ENCODE measurements at regions not wholly inside any gene's neighbourhood (a gene's known extent, or its start where the extent isn't known, plus 50 kb on each side); places are given as distances from the start of the nearest gene placed in this dataset.

DNA sequence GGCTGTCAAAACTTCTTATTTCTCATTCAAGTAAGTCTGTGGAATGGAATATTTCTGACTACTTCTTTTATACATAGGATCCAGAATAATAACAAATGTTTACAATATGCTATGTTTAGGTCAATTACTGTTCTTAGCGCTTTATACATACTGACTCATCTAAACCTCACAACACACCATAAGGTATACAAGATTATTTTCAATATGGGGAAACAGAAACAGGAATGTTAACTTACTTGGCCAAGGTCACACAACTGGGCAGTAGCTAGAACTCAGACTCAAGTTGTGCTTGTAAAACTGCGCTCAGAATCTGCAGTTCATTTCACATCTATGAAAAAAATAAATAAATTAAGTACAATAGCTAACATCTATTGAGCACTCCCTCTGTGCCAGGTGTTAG is 168.0 kb downstream of the GNAI1 start:
- Histone ChIP-seq H3K9me2 (replicated peaks; ENCODE audit: insufficient read depth, low read length) (no peaks in the 10 kb centered on the region), H3K4me3 (ENCODE audit: low read length) (no peak overlapping the region), H3K4me1 (ENCODE audit: low read length) (no peaks in the 10 kb centered on the region), H3K27ac (ENCODE audit: low read length) (no peak overlapping the region), H3K36me3 (replicated peaks; ENCODE audit: insufficient read depth, low read length) (no peaks in the 10 kb centered on the region), H3K9ac (ENCODE audit: low read length) (no peak overlapping the region), H3F3A (ENCODE audit: insufficient read depth, low read length) (no peaks in the 10 kb centered on the region), H3K9me3 (replicated peaks; ENCODE audit: insufficient read depth, low read length) (no peaks in the 10 kb centered on the region), H3K27me3 (replicated peaks; ENCODE audit: insufficient read depth, low read length) (no peaks in the 10 kb centered on the region), H3K4me2 (ENCODE audit: low read depth, low read length) (no peak overlapping the region), H2AFZ (ENCODE audit: low read length) (no peak overlapping the region), H3K79me2 (ENCODE audit: low read length) (no peaks in the 10 kb centered on the region), H4K20me1 (ENCODE audit: insufficient read depth, low read length) (no peaks in the 10 kb centered on the region)
- TF ChIP-seq EZH2 (optimal IDR thresholded peaks at IDR 0.05; ENCODE audit: low read depth, low read length) (no peak), EZH2phosphoT487 (IDR thresholded peaks at IDR 0.05; ENCODE audit: low read length) (no peak)
- TF ChIP-seq, protein P1, sequence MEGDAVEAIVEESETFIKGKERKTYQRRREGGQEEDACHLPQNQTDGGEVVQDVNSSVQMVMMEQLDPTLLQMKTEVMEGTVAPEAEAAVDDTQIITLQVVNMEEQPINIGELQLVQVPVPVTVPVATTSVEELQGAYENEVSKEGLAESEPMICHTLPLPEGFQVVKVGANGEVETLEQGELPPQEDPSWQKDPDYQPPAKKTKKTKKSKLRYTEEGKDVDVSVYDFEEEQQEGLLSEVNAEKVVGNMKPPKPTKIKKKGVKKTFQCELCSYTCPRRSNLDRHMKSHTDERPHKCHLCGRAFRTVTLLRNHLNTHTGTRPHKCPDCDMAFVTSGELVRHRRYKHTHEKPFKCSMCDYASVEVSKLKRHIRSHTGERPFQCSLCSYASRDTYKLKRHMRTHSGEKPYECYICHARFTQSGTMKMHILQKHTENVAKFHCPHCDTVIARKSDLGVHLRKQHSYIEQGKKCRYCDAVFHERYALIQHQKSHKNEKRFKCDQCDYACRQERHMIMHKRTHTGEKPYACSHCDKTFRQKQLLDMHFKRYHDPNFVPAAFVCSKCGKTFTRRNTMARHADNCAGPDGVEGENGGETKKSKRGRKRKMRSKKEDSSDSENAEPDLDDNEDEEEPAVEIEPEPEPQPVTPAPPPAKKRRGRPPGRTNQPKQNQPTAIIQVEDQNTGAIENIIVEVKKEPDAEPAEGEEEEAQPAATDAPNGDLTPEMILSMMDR (IDR thresholded peaks at IDR 0.05; ENCODE audit: low read length) = no peak
- no peak for DNase-seq

- Histone ChIP-seq H3F3A (ENCODE audit: insufficient read depth, low read length) (no peaks in the 10 kb centered on the region), H3K4me3 (ENCODE audit: low read length) (no peak overlapping the region), H3K9me3 (replicated peaks; ENCODE audit: insufficient read depth, low read length) (no peaks in the 10 kb centered on the region), H4K20me1 (ENCODE audit: insufficient read depth, low read length) (no peaks in the 10 kb centered on the region), H3K79me2 (ENCODE audit: low read length) (no peaks in the 10 kb centered on the region), H3K36me3 (replicated peaks; ENCODE audit: insufficient read depth, low read length) (no peaks in the 10 kb centered on the region), H3K4me1 (ENCODE audit: low read length) (no peaks in the 10 kb centered on the region), H3K9ac (ENCODE audit: low read length) (no peak overlapping the region), H3K27ac (ENCODE audit: low read length) (no peak overlapping the region), H2AFZ (ENCODE audit: low read length) (no peak overlapping the region), H3K4me2 (ENCODE audit: low read depth, low read length) (no peak overlapping the region), H3K9me2 (replicated peaks; ENCODE audit: insufficient read depth, low read length) (no peaks in the 10 kb centered on the region), H3K27me3 (replicated peaks; ENCODE audit: insufficient read depth, low read length) (no peaks in the 10 kb centered on the region)
- DNase-seq = no peak
- TF ChIP-seq EZH2phosphoT487 (IDR thresholded peaks at IDR 0.05; ENCODE audit: low read length) = no peak
- TF ChIP-seq, protein P1 (IDR thresholded peaks at IDR 0.05; ENCODE audit: low read length) = no peak
- TF ChIP-seq EZH2 (optimal IDR thresholded peaks at IDR 0.05; ENCODE audit: low read depth, low read length) = no peak
Observed at GRCh38 chr7:80302078-80302477, 167.4 kb downstream of the GNAI1 start.

DNA sequence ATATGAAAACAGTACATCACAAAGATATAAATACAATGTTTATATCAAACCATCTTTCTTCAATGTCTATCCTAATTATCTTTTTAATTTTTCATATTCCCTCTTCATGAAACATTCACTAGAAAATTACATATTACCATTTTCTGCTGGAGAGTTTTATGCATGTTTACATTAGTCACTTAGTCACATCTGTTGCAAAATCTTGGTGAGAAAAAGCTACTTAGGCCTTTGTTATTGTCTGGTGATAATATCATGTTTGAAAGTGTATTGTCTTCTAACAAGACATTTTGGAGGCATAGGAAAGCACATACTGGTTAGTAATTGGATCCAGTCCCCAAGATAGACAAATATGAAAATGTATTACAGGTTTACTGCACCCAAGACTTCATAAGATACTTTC is 163.6 kb downstream of the GNAI1 start:
- H3K9ac ChIP-seq (ENCODE audit: low read length) = no peak overlapping the region
- no peaks in the 10 kb centered on the region for H3K36me3 ChIP-seq (replicated peaks; ENCODE audit: insufficient read depth, low read length)
- H3F3A ChIP-seq (ENCODE audit: insufficient read depth, low read length) = no peaks in the 10 kb centered on the region
- DNase-seq = no peak
- no peak overlapping the region for H2AFZ ChIP-seq (ENCODE audit: low read length)
- no peaks in the 10 kb centered on the region for H3K27me3 ChIP-seq (replicated peaks; ENCODE audit: insufficient read depth, low read length)
- no peak overlapping the region for H3K4me2 ChIP-seq (ENCODE audit: low read depth, low read length)
- TF ChIP-seq EZH2 (optimal IDR thresholded peaks at IDR 0.05; ENCODE audit: low read depth, low read length) (no peak), EZH2phosphoT487 (IDR thresholded peaks at IDR 0.05; ENCODE audit: low read length) (no peak)
- TF ChIP-seq, protein P1 (IDR thresholded peaks at IDR 0.05; ENCODE audit: low read length) = no peak
- no peaks in the 10 kb centered on the region for H3K9me2 ChIP-seq (replicated peaks; ENCODE audit: insufficient read depth, low read length)
- no peaks in the 10 kb centered on the region for H3K79me2 ChIP-seq (ENCODE audit: low read length)
- no peaks in the 10 kb centered on the region for H4K20me1 ChIP-seq (ENCODE audit: insufficient read depth, low read length)
- H3K4me3 ChIP-seq (ENCODE audit: low read length) = no peak overlapping the region
- H3K4me1 ChIP-seq (ENCODE audit: low read length) = no peaks in the 10 kb centered on the region
- H3K9me3 ChIP-seq (replicated peaks; ENCODE audit: insufficient read depth, low read length) = no peaks in the 10 kb centered on the region
- H3K27ac ChIP-seq (ENCODE audit: low read length) = no peak overlapping the region

Data from MM.1S (cell line).